LoVo (cell line): ENCODE measurements at regions not wholly inside any gene's neighbourhood (a gene's known extent, or its start where the extent isn't known, plus 50 kb on each side); places are given as distances from the start of the nearest gene placed in this dataset.

Experiments
- DNase-seq: peaks from one replicate; pipeline ENCODE4 v3.0.0-alpha.2; 2016; ENCODE audit warnings: low spot score

- DNase-seq, result no peak
Measured at GRCh38 chr5:125607018-125607417, 816.2 kb upstream of the GRAMD2B start.

- no peak for DNase-seq
Measured at GRCh38 chr5:125609011-125609410, 814.2 kb upstream of the GRAMD2B start.

- DNase-seq, result no peak
Measured at GRCh38 chr5:125610892-125611291, 812.3 kb upstream of the GRAMD2B start.

GRCh38 chr5:125611541-125611940, 811.7 kb upstream of the GRAMD2B start:
- no peak for DNase-seq

GRCh38 chr5:125612181-125612721, 811.0 kb upstream of the GRAMD2B start:
- no peak for DNase-seq

GRCh38 chr5:125612776-125613175, 810.4 kb upstream of the GRAMD2B start:
- DNase-seq, result no peak

- DNase-seq, result no peak
Measured at GRCh38 chr5:125630237-125630636, 793.0 kb upstream of the GRAMD2B start.

GRCh38 chr5:125633523-125633922, 789.7 kb upstream of the GRAMD2B start:
- no peak for DNase-seq

GRCh38 chr5:125634216-125634835, 788.9 kb upstream of the GRAMD2B start:
- no peak for DNase-seq

- no peak for DNase-seq
Measured at GRCh38 chr5:125639858-125640257, 783.4 kb upstream of the GRAMD2B start.

GRCh38 chr5:125652761-125653160, 770.4 kb upstream of the GRAMD2B start:
- DNase-seq, result no peak

GRCh38 chr5:125654392-125654791, 768.8 kb upstream of the GRAMD2B start:
- no peak for DNase-seq

- no peak for DNase-seq
Measured at GRCh38 chr5:125655156-125655555, 768.1 kb upstream of the GRAMD2B start.

GRCh38 chr5:125657936-125658335, 765.3 kb upstream of the GRAMD2B start:
- DNase-seq, result no peak

GRCh38 chr5:125659316-125660023, 763.7 kb upstream of the GRAMD2B start:
- no peak for DNase-seq

GRCh38 chr5:125660231-125660895, 762.8 kb upstream of the GRAMD2B start:
- no peak for DNase-seq

GRCh38 chr5:125661584-125661983, 761.6 kb upstream of the GRAMD2B start:
- no peak for DNase-seq

GRCh38 chr5:125668884-125669283, 754.3 kb upstream of the GRAMD2B start:
- DNase-seq, result no peak

- no peak for DNase-seq
Measured at GRCh38 chr5:125673359-125673950, 749.8 kb upstream of the GRAMD2B start.

GRCh38 chr5:125679522-125679921, 743.7 kb upstream of the GRAMD2B start:
- DNase-seq, result no peak

- DNase-seq, result no peak
Measured at GRCh38 chr5:125683669-125684068, 739.5 kb upstream of the GRAMD2B start.

- DNase-seq, result no peak
Measured at GRCh38 chr5:125685771-125686170, 737.4 kb upstream of the GRAMD2B start.
